GM12878 (cell line): ENCODE measurements at regions not wholly inside any gene's neighbourhood (a gene's known extent, or its start where the extent isn't known, plus 50 kb on each side); places are given as distances from the start of the nearest gene placed in this dataset.

Experiments used
- ATAC-seq: fragments of 200-7000 bp; cut with Tn5 transposase; 3 replicates; pipeline ENCODE4 v1.9.1; 2020; ENCODE audit warnings: mild to moderate bottlenecking, moderate library complexity
- BruUV-seq: library from RNA; stranded (reverse); fragments of 400-500 nt; replicated peaks from 2 replicates; lab custom pipeline; 2021; lab: Mats Ljungman, UMichigan
- CTCF ChIA-PET: fragments of 300-600 bp; sonication (Branson Sonifier 250); formaldehyde crosslinking; extraction: SDS; loops from one replicate; lab custom pipeline; 2021; ENCODE audit warnings: inconsistent platforms; lab: Yijun Ruan, JAX
- POLR2A ChIA-PET: fragments of 350-600 bp; formaldehyde crosslinking; extraction: SDS; loops from one replicate; lab custom pipeline; 2021; ENCODE audit warnings: inconsistent platforms; lab: Charles Lee
- RAD21 ChIA-PET: fragments of 300-600 bp; sonication (Branson Sonifier 250); formaldehyde crosslinking; loops from one replicate; lab custom pipeline; 2023; ENCODE audit warnings: antibody characterized with exemption; ENCODE audit not compliant: unreplicated experiment; lab: Charles Lee
- SMC1A ChIA-PET: fragments of 300-600 bp; sonication (Branson Sonifier 250); formaldehyde crosslinking; loops from one replicate; lab custom pipeline; 2023; ENCODE audit not compliant: unreplicated experiment, uncharacterized antibody; lab: Charles Lee
- DNase-seq: peaks from one replicate; pipeline ENCODE4 v3.0.0-alpha.2; 2011; ENCODE audit warnings: low read depth, low spot score
- FAIRE-seq: peaks from 3 replicates; lab custom pipeline; 2011; peaks lifted over from hg19 to GRCh38; lab: Jason Lieb, UNC
- H2AFZ ChIP-seq: 2 replicates; pipeline ENCODE4 v1.6.0; 2011; ENCODE audit warnings: low read depth, low read length, control low read depth; ENCODE audit not compliant: control insufficient read depth
- H3K27ac ChIP-seq: 2 replicates; pipeline ENCODE4 v1.5.1; 2011; ENCODE audit warnings: control low read depth; ENCODE audit not compliant: control insufficient read depth, insufficient read depth
- H3K27me3 ChIP-seq, 2 experiments: replicated peaks in 1 of 2; 2 replicates each; pipeline versions ENCODE4 v1.6.0 to v1.6.1; 2011; ENCODE audit warnings: low read length in 1 of 2; ENCODE audit not compliant: control insufficient read depth in 2 of 2, insufficient read depth in 2 of 2
- H3K36me3 ChIP-seq, 2 experiments: 2 replicates each; pipeline ENCODE4 v1.5.1; 2011; ENCODE audit warnings: low read length in 1 of 2; ENCODE audit not compliant: control insufficient read depth in 2 of 2, insufficient read depth in 2 of 2
- H3K4me1 ChIP-seq: 2 replicates; pipeline ENCODE4 v1.6.1; 2011; ENCODE audit warnings: mild to moderate bottlenecking, low read length, moderate library complexity, mixed read lengths; ENCODE audit not compliant: control insufficient read depth, insufficient read depth
- H3K4me2 ChIP-seq: 2 replicates; pipeline ENCODE4 v1.6.0; 2011; ENCODE audit warnings: control low read depth; ENCODE audit not compliant: control insufficient read depth, insufficient read depth
- H3K4me3 ChIP-seq: fragments of 200-600 bp; sonication (generic); 2 replicates; pipeline ENCODE4 v1.5.1; 2016
- H3K79me2 ChIP-seq: 2 replicates; pipeline ENCODE4 v1.6.0; 2011; ENCODE audit warnings: low read length; ENCODE audit not compliant: control insufficient read depth, insufficient read depth
- H3K9ac ChIP-seq: 2 replicates; pipeline ENCODE4 v1.8.0; 2011; ENCODE audit warnings: low read length, control low read depth, mixed read lengths; ENCODE audit not compliant: control insufficient read depth, insufficient read depth
- H3K9me3 ChIP-seq: replicated peaks from 3 replicates; pipeline ENCODE4 v1.5.1; 2011; ENCODE audit warnings: mild to moderate bottlenecking, low read length; ENCODE audit not compliant: control insufficient read depth, insufficient read depth
- H4K20me1 ChIP-seq: 2 replicates; pipeline ENCODE4 v1.6.0; 2011; ENCODE audit not compliant: control insufficient read depth, insufficient read depth
- CHD1 ChIP-seq: IDR thresholded peaks from 2 replicates; pipeline ENCODE4 v1.6.1; 2012; ENCODE audit warnings: low read depth, low read length, improper control_type of control experiment
- CHD2 ChIP-seq: IDR thresholded peaks from 2 replicates; pipeline ENCODE4 v1.6.1; 2011; ENCODE audit warnings: low read depth, low read length, improper control_type of control experiment, borderline replicate concordance
- DPF2 ChIP-seq: fragments of 450-650 bp; IDR thresholded peaks from 2 replicates; pipeline ENCODE4 v1.6.1; 2017; ENCODE audit warnings: mild to moderate bottlenecking
- EED ChIP-seq: sonication (generic); IDR thresholded peaks from 2 replicates; pipeline ENCODE4 v1.6.1; 2016; ENCODE audit warnings: antibody characterized with exemption, low read depth
- EP300 ChIP-seq, 2 experiments: fragments of 150-350 bp in 1 of 2; IDR thresholded peaks; 2 replicates each; pipeline ENCODE4 v1.6.1; 2011 to 2012; ENCODE audit warnings: low read depth in 2 of 2, low read length in 2 of 2, borderline replicate concordance in 1 of 2, improper control_type of control experiment in 1 of 2, inconsistent platforms in 1 of 2; ENCODE audit not compliant: control insufficient read depth in 1 of 2
- LARP7 ChIP-seq: fragments of 450-650 bp; IDR thresholded peaks from 2 replicates; pipeline ENCODE4 v1.6.1; 2017; ENCODE audit warnings: mild to moderate bottlenecking
- MTA3 ChIP-seq: IDR thresholded peaks from 2 replicates; pipeline ENCODE4 v1.6.1; 2012; ENCODE audit warnings: low read length, inconsistent platforms, borderline replicate concordance
- NR2C1 ChIP-seq: fragments of 450-650 bp; IDR thresholded peaks from 2 replicates; pipeline ENCODE4 v1.6.1; 2017; ENCODE audit warnings: antibody characterized with exemption, mild to moderate bottlenecking, moderate library complexity
- NR2F1 ChIP-seq: fragments of 450-650 bp; conservative IDR thresholded peaks from 2 replicates; pipeline ENCODE4 v1.6.1; 2017; ENCODE audit warnings: mild to moderate bottlenecking
- POLR2A ChIP-seq: IDR thresholded peaks from 2 replicates; pipeline ENCODE4 v1.6.1; 2011; ENCODE audit warnings: low read depth, mild to moderate bottlenecking, low read length
- POLR2AphosphoS5 ChIP-seq: IDR thresholded peaks from 2 replicates; pipeline ENCODE4 v1.6.1; 2011; ENCODE audit warnings: mild to moderate bottlenecking, low read length, inconsistent platforms
- SUZ12 ChIP-seq: fragments of 200-600 bp; sonication (generic); IDR thresholded peaks from one replicate; pipeline ENCODE4 v1.6.1; 2018; ENCODE audit warnings: antibody characterized with exemption, mild to moderate bottlenecking; ENCODE audit not compliant: unreplicated experiment
- ZNF217 ChIP-seq: fragments of 450-650 bp; IDR thresholded peaks from 2 replicates; pipeline ENCODE4 v1.6.1; 2017; ENCODE audit warnings: antibody characterized with exemption, mild to moderate bottlenecking
- WGBS: methylation state at CpG from one replicate; pipeline ENCODE4 v1.1.6; 2016; ENCODE audit warnings: low lambda C conversion rate; ENCODE audit not compliant: insufficient replicate concordance, insufficient coverage; ENCODE audit errors: missing lambda C conversion rate; 5-methylcytosine and 5-hydroxymethylcytosine counted together
- in situ Hi-C: fragments of 300-500 bp; cut with MboI; formaldehyde crosslinking; loops from 9 replicates; pipeline ENCODE4 v1.14.3; 2018; ENCODE audit warnings: mixed read lengths
- intact Hi-C: fragments of 100-400 bp; cut with micrococcal nuclease; formaldehyde crosslinking; loops from one replicate; pipeline ENCODE4 v1.14.2; 2022; ENCODE audit not compliant: unreplicated experiment
- TF ChIP-seq, protein P1 (sequence below): fragments of 450-650 bp; IDR thresholded peaks from 2 replicates; pipeline ENCODE4 v1.6.1; 2014; ENCODE audit warnings: mild to moderate bottlenecking
- TF ChIP-seq, protein P2 (sequence below): IDR thresholded peaks from 2 replicates; pipeline ENCODE4 v1.6.1; 2011; ENCODE audit warnings: borderline replicate concordance, low read depth, mild to moderate bottlenecking, moderate library complexity, mixed read lengths, low read length; ENCODE audit not compliant: insufficient read depth; ENCODE audit errors: extremely low read length
- TF ChIP-seq, protein P3 (sequence below): fragments of 450-650 bp; formaldehyde crosslinking; IDR thresholded peaks from 2 replicates; pipeline ENCODE4 v1.4.0; 2020; ENCODE audit warnings: mild to moderate bottlenecking, moderate library complexity

DNA sequence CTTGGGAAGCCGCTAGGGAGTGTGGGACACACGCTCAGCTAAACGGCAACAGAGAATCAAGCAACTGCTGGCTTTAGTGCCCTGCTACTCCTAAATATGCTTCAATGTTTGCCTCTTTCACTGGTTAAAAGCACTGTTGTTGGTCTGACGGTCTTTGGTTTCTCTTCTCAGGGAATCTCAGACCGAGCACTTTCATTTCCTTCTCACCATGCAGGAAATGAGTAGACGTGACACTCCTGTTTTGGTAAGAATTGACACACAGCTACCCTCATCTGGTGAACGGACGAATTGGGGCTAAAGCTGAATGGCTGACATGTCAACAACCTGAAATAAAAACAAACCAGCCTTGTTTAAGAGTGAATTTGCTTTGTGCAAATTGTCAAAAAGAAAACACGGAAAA is 57.5 kb upstream of the PIWIL1 start:
- ATAC-seq (no peak), FAIRE-seq (no peak)

More for the DNA sequence above, 57.5 kb upstream of the PIWIL1 start:
- in situ Hi-C loops, result no loop called here
- H3K36me3 ChIP-seq, result no peaks in the 10 kb centered on the region
- POLR2A ChIA-PET, result no interaction called here
- CTCF ChIA-PET, result interaction anchor here (0.7 to 1.1 kb wide), 2 partner anchors 14 to 436 kb away, joined by 4 to 6 read pairs; no protein-coding TSS in a partner anchor
- no peak overlapping the region for H3K4me2 ChIP-seq
- H3K27ac ChIP-seq, result no peak overlapping the region
- TF ChIP-seq POLR2A (no peak), EP300 (IDR thresholded peaks at IDR 0.05; ENCODE audit: borderline replicate concordance in 1 of 2, control insufficient read depth in 1 of 2, low read depth in 2 of 2, low read length in 2 of 2) (no peak), CHD2 (no peak), POLR2AphosphoS5 (no peak), LARP7 (no peak), SUZ12 (no peak), NR2F1 (no peak), DPF2 (no peak), ZNF217 (no peak), NR2C1 (no peak), CHD1 (no peak), MTA3 (no peak), EED (no peak)
- TF ChIP-seq, protein P1, sequence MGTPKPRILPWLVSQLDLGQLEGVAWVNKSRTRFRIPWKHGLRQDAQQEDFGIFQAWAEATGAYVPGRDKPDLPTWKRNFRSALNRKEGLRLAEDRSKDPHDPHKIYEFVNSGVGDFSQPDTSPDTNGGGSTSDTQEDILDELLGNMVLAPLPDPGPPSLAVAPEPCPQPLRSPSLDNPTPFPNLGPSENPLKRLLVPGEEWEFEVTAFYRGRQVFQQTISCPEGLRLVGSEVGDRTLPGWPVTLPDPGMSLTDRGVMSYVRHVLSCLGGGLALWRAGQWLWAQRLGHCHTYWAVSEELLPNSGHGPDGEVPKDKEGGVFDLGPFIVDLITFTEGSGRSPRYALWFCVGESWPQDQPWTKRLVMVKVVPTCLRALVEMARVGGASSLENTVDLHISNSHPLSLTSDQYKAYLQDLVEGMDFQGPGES, result no peak
- TF ChIP-seq, protein P2, sequence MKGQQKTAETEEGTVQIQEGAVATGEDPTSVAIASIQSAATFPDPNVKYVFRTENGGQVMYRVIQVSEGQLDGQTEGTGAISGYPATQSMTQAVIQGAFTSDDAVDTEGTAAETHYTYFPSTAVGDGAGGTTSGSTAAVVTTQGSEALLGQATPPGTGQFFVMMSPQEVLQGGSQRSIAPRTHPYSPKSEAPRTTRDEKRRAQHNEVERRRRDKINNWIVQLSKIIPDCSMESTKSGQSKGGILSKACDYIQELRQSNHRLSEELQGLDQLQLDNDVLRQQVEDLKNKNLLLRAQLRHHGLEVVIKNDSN, result no peak
- TF ChIP-seq, protein P3, sequence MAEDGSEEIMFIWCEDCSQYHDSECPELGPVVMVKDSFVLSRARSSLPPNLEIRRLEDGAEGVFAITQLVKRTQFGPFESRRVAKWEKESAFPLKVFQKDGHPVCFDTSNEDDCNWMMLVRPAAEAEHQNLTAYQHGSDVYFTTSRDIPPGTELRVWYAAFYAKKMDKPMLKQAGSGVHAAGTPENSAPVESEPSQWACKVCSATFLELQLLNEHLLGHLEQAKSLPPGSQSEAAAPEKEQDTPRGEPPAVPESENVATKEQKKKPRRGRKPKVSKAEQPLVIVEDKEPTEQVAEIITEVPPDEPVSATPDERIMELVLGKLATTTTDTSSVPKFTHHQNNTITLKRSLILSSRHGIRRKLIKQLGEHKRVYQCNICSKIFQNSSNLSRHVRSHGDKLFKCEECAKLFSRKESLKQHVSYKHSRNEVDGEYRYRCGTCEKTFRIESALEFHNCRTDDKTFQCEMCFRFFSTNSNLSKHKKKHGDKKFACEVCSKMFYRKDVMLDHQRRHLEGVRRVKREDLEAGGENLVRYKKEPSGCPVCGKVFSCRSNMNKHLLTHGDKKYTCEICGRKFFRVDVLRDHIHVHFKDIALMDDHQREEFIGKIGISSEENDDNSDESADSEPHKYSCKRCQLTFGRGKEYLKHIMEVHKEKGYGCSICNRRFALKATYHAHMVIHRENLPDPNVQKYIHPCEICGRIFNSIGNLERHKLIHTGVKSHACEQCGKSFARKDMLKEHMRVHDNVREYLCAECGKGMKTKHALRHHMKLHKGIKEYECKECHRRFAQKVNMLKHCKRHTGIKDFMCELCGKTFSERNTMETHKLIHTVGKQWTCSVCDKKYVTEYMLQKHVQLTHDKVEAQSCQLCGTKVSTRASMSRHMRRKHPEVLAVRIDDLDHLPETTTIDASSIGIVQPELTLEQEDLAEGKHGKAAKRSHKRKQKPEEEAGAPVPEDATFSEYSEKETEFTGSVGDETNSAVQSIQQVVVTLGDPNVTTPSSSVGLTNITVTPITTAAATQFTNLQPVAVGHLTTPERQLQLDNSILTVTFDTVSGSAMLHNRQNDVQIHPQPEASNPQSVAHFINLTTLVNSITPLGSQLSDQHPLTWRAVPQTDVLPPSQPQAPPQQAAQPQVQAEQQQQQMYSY, result no peak
- TF ChIP-seq, all 136 proteins: peak for 0
- no peak overlapping the region for H3K4me3 ChIP-seq
- H3K9me3 ChIP-seq, result no peaks in the 10 kb centered on the region; the same call in 2 of the 3 replicates
- H3K9ac ChIP-seq, result no peak overlapping the region
- H2AFZ ChIP-seq, result no peak overlapping the region
- intact Hi-C loops, result no loop called here
- no peak for DNase-seq
- no TSS peak for BruUV-seq
- H3K79me2 ChIP-seq, result no peaks in the 10 kb centered on the region
- H4K20me1 ChIP-seq, result no peaks in the 10 kb centered on the region
- no peaks in the 10 kb centered on the region for H3K4me1 ChIP-seq
- no peaks in the 10 kb centered on the region for H3K27me3 ChIP-seq
- ChIA-PET RAD21 (no interaction called here), SMC1A (no interaction called here)
- WGBS, result 33% methylated on average over 9 of the region's 9 CpGs
